ENCODE measurements at regions not wholly inside any gene's neighbourhood (a gene's known extent, or its start where the extent isn't known, plus 50 kb on each side); places are given as distances from the start of the nearest gene placed in this dataset. TPM values are rescaled to one million over a fixed set of nuclear protein-coding genes. Genes with fewer than 3 reads are reported as not detected.

DNA sequence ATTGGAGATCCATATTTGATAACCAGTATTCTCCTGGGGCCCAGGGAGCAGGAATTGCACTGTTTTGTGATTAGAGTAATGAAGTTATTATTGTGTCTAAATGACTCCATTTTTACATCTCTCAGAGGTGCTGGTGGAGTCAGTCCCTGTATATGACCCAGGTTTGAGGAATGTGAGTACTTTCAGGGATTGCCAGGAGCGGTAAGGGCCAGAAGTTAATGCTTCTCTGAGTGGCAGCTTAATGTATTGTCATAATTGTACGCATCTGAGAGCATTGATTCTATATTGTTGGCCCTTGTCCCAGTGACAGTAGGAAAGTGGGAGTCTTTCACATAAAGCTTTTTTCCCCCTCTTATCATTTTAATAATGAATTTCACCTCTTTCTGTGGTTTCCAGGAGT is 146.2 kb downstream of the GATB start:
- no peak for DNase-seq (ENCODE audit: low read depth)
- no peak overlapping the region for H3K4me3 ChIP-seq (ENCODE audit: low read depth, low read length)

GRCh38 chr4:151618858-151619257 is 141.9 kb downstream of the GATB start:
- TF ChIP-seq, protein P1, sequence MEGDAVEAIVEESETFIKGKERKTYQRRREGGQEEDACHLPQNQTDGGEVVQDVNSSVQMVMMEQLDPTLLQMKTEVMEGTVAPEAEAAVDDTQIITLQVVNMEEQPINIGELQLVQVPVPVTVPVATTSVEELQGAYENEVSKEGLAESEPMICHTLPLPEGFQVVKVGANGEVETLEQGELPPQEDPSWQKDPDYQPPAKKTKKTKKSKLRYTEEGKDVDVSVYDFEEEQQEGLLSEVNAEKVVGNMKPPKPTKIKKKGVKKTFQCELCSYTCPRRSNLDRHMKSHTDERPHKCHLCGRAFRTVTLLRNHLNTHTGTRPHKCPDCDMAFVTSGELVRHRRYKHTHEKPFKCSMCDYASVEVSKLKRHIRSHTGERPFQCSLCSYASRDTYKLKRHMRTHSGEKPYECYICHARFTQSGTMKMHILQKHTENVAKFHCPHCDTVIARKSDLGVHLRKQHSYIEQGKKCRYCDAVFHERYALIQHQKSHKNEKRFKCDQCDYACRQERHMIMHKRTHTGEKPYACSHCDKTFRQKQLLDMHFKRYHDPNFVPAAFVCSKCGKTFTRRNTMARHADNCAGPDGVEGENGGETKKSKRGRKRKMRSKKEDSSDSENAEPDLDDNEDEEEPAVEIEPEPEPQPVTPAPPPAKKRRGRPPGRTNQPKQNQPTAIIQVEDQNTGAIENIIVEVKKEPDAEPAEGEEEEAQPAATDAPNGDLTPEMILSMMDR (IDR thresholded peaks at IDR 0.05; ENCODE audit: insufficient read depth, low read depth, low read length): no peak
- DNase-seq (ENCODE audit: low read depth): no peak
- no peak overlapping the region for H3K4me3 ChIP-seq (ENCODE audit: low read depth, low read length)

More for the DNA sequence above, 146.2 kb downstream of the GATB start:
- TF ChIP-seq, protein P1 (IDR thresholded peaks at IDR 0.05; ENCODE audit: insufficient read depth, low read depth, low read length): no peak

DNA sequence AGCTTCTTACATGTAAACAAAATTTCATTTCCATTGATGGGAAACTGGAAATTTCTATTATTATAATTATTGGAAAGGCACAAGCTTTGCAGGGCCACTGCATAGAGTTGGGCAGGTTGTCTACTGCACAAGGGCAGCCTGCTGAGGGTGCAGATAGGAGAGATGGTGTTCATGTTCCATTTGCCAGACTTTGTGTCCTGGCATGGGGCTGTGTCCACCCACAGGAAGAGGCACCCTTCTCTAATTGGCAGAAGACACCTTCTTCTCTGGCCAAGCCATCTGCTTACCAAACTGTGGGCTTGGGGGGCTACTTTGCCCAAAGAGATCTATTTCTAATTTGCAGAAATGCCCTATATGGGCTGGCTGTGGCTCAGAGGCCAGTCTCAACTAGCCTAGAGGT is 140.7 kb downstream of the GATB start:
- no peak for DNase-seq (ENCODE audit: low read depth)
- TF ChIP-seq, protein P1 (IDR thresholded peaks at IDR 0.05; ENCODE audit: insufficient read depth, low read depth, low read length): no peak
- H3K4me3 ChIP-seq (ENCODE audit: low read depth, low read length): no peak overlapping the region

Small RNA genes lying in the stretch of these regions (small RNA-seq; reads per million reads assigned to genes)
- gene RN7SKP35: not detected

Measured in fibroblast of villous mesenchyme (primary cell).